ENCODE measurements at regions not wholly inside any gene's neighbourhood (a gene's known extent, or its start where the extent isn't known, plus 50 kb on each side); places are given as distances from the start of the nearest gene placed in this dataset.

DNA sequence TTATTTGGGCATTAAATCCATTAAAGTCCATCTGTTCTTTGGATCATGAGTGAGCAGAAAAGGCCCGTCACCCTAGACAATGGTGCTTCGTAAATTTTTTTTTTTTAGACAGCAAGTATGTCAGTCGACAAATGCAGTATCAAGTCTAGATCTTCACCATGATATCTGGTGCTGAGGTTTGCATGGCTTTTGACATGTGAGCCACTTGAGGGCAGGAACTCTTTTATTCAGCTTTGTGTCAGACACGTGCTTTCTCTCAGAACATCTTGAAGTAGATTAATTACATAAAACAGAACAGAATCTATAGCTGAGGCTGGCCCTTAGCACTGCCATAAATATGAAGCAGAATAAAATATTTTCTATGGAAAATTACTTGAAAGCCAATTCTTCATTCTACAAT, 62.9 kb upstream of the CARD18 start:
- TF ChIP-seq, protein P1, sequence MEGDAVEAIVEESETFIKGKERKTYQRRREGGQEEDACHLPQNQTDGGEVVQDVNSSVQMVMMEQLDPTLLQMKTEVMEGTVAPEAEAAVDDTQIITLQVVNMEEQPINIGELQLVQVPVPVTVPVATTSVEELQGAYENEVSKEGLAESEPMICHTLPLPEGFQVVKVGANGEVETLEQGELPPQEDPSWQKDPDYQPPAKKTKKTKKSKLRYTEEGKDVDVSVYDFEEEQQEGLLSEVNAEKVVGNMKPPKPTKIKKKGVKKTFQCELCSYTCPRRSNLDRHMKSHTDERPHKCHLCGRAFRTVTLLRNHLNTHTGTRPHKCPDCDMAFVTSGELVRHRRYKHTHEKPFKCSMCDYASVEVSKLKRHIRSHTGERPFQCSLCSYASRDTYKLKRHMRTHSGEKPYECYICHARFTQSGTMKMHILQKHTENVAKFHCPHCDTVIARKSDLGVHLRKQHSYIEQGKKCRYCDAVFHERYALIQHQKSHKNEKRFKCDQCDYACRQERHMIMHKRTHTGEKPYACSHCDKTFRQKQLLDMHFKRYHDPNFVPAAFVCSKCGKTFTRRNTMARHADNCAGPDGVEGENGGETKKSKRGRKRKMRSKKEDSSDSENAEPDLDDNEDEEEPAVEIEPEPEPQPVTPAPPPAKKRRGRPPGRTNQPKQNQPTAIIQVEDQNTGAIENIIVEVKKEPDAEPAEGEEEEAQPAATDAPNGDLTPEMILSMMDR (IDR thresholded peaks at IDR 0.05; ENCODE audit: low read depth, low read length) = no peak
- no peak for DNase-seq (ENCODE audit: low read depth in 2 of 2)
- H3K4me3 ChIP-seq (replicated peaks in 1 of 2; ENCODE audit: low read depth in 2 of 2, low read length in 2 of 2) = no peak overlapping the region

GRCh38 chr11:105201166-105201565, 61.6 kb upstream of the CARD18 start:
- TF ChIP-seq, protein P1 (IDR thresholded peaks at IDR 0.05; ENCODE audit: low read depth, low read length) = no peak
- DNase-seq (ENCODE audit: low read depth in 2 of 2) = no peak
- H3K4me3 ChIP-seq (replicated peaks in 1 of 2; ENCODE audit: low read depth in 2 of 2, low read length in 2 of 2) = no peak overlapping the region

- TF ChIP-seq, protein P1 (IDR thresholded peaks at IDR 0.05; ENCODE audit: low read depth, low read length) = no peak
- DNase-seq (ENCODE audit: low read depth in 2 of 2) = no peak
- H3K4me3 ChIP-seq (replicated peaks in 1 of 2; ENCODE audit: low read depth in 2 of 2, low read length in 2 of 2) = no peak overlapping the region
Observed at GRCh38 chr11:105197071-105197815, 57.7 kb upstream of the CARD18 start.

DNA sequence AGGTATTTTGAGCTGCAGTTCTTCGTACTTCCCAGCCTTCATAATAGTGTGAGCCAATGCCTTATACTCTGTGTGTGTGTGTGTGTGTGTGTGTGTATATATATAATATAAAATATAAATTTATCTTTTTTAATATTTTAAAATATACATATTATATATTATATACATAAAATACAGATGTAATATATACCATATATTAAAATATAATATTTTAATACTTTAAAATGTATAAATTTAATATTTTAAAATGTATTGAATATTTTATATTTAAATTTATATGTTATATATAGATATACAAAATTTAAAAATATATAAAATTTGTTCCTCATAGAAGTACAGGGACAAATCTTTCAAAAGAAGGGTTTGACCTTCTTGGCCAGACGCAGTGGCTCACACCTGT, 53.7 kb upstream of the CARD18 start:
- no peak overlapping the region for H3K4me3 ChIP-seq (replicated peaks in 1 of 2; ENCODE audit: low read depth in 2 of 2, low read length in 2 of 2)
- TF ChIP-seq, protein P1 (IDR thresholded peaks at IDR 0.05; ENCODE audit: low read depth, low read length) = no peak
- DNase-seq (ENCODE audit: low read depth in 2 of 2) = no peak

DNA sequence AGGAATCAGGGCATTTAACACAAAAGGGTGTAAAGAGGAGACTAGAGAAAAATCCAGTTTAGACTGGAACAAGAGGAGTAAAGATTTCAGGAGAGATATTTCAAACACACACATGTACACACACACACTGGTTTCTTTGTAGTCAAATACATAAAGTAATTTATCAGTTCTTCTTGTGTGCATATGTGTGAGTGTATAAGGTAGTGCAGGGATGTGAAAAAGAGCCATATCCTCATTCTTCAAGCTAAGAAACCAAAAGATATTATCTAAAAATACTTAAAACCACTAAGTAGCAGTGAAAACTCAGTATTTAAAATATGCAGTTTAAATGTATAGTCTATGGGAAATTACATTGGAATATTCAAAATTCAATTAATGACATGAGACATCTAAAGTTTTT, 52.5 kb upstream of the CARD18 start:
- TF ChIP-seq, protein P1 (IDR thresholded peaks at IDR 0.05; ENCODE audit: low read depth, low read length) = no peak
- no peak for DNase-seq (ENCODE audit: low read depth in 2 of 2)
- no peak overlapping the region for H3K4me3 ChIP-seq (replicated peaks in 1 of 2; ENCODE audit: low read depth in 2 of 2, low read length in 2 of 2)

GRCh38 chr11:105189581-105189980, 50.0 kb upstream of the CARD18 start:
- TF ChIP-seq, protein P1 (IDR thresholded peaks at IDR 0.05; ENCODE audit: low read depth, low read length) = no peak
- DNase-seq (ENCODE audit: low read depth in 2 of 2) = peak; percentile 59 to 61
- H3K4me3 ChIP-seq (replicated peaks in 1 of 2; ENCODE audit: low read depth in 2 of 2, low read length in 2 of 2) = no peak overlapping the region

Data from cardiac fibroblast (primary cell).